HEK293 (cell line): ENCODE measurements at regions not wholly inside any gene's neighbourhood (a gene's known extent, or its start where the extent isn't known, plus 50 kb on each side); places are given as distances from the start of the nearest gene placed in this dataset.

Experiments used
- CTCF ChIA-PET: fragments of 350-600 bp; formaldehyde crosslinking; extraction: SDS; loops from one replicate; lab custom pipeline; 2021; ENCODE audit warnings: antibody characterized with exemption; lab: Yijun Ruan, JAX
- POLR2A ChIA-PET: fragments of 300-600 bp; formaldehyde crosslinking; extraction: SDS; loops from one replicate; lab custom pipeline; 2020; ENCODE audit warnings: antibody characterized with exemption, inconsistent platforms; lab: Yijun Ruan, JAX
- H3K27ac ChIP-seq: fragments of 200-500 bp; sonication (Bioruptor generic); 2 replicates; pipeline ENCODE4 v1.5.1; 2014; ENCODE audit warnings: low read depth, low read length, control low read depth, inconsistent platforms; ENCODE audit errors: extremely low read depth
- H3K36me3 ChIP-seq, 2 experiments: fragments of 200-500 bp in 1 of 2; sonication (Bioruptor generic) in 1 of 2; 1 replicate in 1 of 2; 2 replicates in 1 of 2; pipeline ENCODE4 v1.5.1; 2014 to 2017; ENCODE audit warnings: inconsistent platforms in 2 of 2, low read length in 2 of 2; ENCODE audit not compliant: control insufficient read depth in 2 of 2, insufficient read depth in 1 of 2
- H3K4me1 ChIP-seq: fragments of 200-500 bp; sonication (Bioruptor generic); 2 replicates; pipeline ENCODE4 v1.5.1; 2014; ENCODE audit warnings: mild to moderate bottlenecking, low read length, inconsistent platforms; ENCODE audit not compliant: control insufficient read depth, insufficient read depth
- H3K4me3 ChIP-seq: 2 replicates; pipeline ENCODE4 v1.5.1; 2011; ENCODE audit warnings: low read depth, mild to moderate bottlenecking, control low read depth, low read length, moderate library complexity
- H3K9me3 ChIP-seq: fragments of 200-500 bp; sonication (Bioruptor generic); 2 replicates; pipeline ENCODE4 v1.5.1; 2014; ENCODE audit warnings: low read depth, low read length, inconsistent platforms; ENCODE audit not compliant: control insufficient read depth, insufficient read depth
- ATF2 ChIP-seq: fragments of 450-650 bp; formaldehyde crosslinking; IDR thresholded peaks from 2 replicates; pipeline ENCODE4 v1.5.1; 2016; ENCODE audit warnings: missing biosample characterization, missing genetic modification characterization, low read depth
- HIC1 ChIP-seq: fragments of 450-650 bp; formaldehyde crosslinking; IDR thresholded peaks from 2 replicates; pipeline ENCODE4 v1.5.1; 2016; ENCODE audit warnings: missing biosample characterization, missing genetic modification characterization
- INSM2 ChIP-seq: fragments of 450-650 bp; formaldehyde crosslinking; IDR thresholded peaks from 2 replicates; pipeline ENCODE4 v1.5.1; 2016; ENCODE audit warnings: missing biosample characterization, missing genetic modification characterization
- PRDM4 ChIP-seq: fragments of 450-650 bp; formaldehyde crosslinking; IDR thresholded peaks from 2 replicates; pipeline ENCODE4 v1.5.1; 2017; ENCODE audit warnings: missing biosample characterization, missing genetic modification characterization
- YY2 ChIP-seq: fragments of 450-650 bp; formaldehyde crosslinking; IDR thresholded peaks from 2 replicates; pipeline ENCODE4 v1.5.1; 2016; ENCODE audit warnings: missing biosample characterization, missing genetic modification characterization
- ZBTB20 ChIP-seq: fragments of 450-650 bp; formaldehyde crosslinking; IDR thresholded peaks from 2 replicates; pipeline ENCODE4 v1.5.1; 2016; ENCODE audit warnings: missing biosample characterization, missing genetic modification characterization
- ZFP3 ChIP-seq: fragments of 450-650 bp; formaldehyde crosslinking; IDR thresholded peaks from 2 replicates; pipeline ENCODE4 v1.5.1; 2016; ENCODE audit warnings: low read depth, missing biosample characterization, missing genetic modification characterization
- ZFP37 ChIP-seq: fragments of 450-650 bp; formaldehyde crosslinking; IDR thresholded peaks from 2 replicates; pipeline ENCODE4 v1.5.1; 2016; ENCODE audit warnings: missing biosample characterization, missing genetic modification characterization
- ZIC2 ChIP-seq: fragments of 450-650 bp; formaldehyde crosslinking; IDR thresholded peaks from 2 replicates; pipeline ENCODE4 v1.5.1; 2016; ENCODE audit warnings: missing biosample characterization, missing genetic modification characterization
- ZNF132 ChIP-seq: fragments of 450-650 bp; formaldehyde crosslinking; IDR thresholded peaks from 2 replicates; pipeline ENCODE4 v1.5.1; 2017; ENCODE audit warnings: missing biosample characterization, missing genetic modification characterization, borderline replicate concordance
- ZNF266 ChIP-seq: fragments of 450-650 bp; formaldehyde crosslinking; IDR thresholded peaks from 2 replicates; pipeline ENCODE4 v1.5.1; 2016; ENCODE audit warnings: missing biosample characterization, missing genetic modification characterization, low read depth
- ZNF362 ChIP-seq: fragments of 450-650 bp; formaldehyde crosslinking; IDR thresholded peaks from 2 replicates; pipeline ENCODE4 v1.5.1; 2016; ENCODE audit warnings: missing biosample characterization, missing genetic modification characterization
- ZNF366 ChIP-seq: fragments of 450-650 bp; formaldehyde crosslinking; conservative IDR thresholded peaks from 2 replicates; pipeline ENCODE4 v1.5.1; 2016; ENCODE audit warnings: missing biosample characterization, missing genetic modification characterization
- ZNF488 ChIP-seq: fragments of 450-650 bp; formaldehyde crosslinking; IDR thresholded peaks from 2 replicates; pipeline ENCODE4 v1.5.1; 2016; ENCODE audit warnings: missing biosample characterization, missing genetic modification characterization
- ZNF529 ChIP-seq: fragments of 450-650 bp; formaldehyde crosslinking; IDR thresholded peaks from 2 replicates; pipeline ENCODE4 v1.5.1; 2017; ENCODE audit warnings: missing genetic modification characterization, missing biosample characterization; ENCODE audit not compliant: insufficient replicate concordance
- ZNF555 ChIP-seq: fragments of 450-650 bp; formaldehyde crosslinking; conservative IDR thresholded peaks from 2 replicates; pipeline ENCODE4 v1.5.1; 2017; ENCODE audit warnings: missing biosample characterization, mild to moderate bottlenecking, missing genetic modification characterization, inconsistent platforms
- ZNF626 ChIP-seq: fragments of 450-650 bp; sonication (Bioruptor Pico); formaldehyde crosslinking; IDR thresholded peaks from 2 replicates; pipeline ENCODE4 v1.5.1; 2018; ENCODE audit warnings: missing biosample characterization, missing genetic modification characterization, inconsistent platforms
- ZNF639 ChIP-seq: fragments of 450-650 bp; formaldehyde crosslinking; IDR thresholded peaks from 2 replicates; pipeline ENCODE4 v1.5.1; 2016; ENCODE audit warnings: missing biosample characterization, missing genetic modification characterization
- ZNF654 ChIP-seq: fragments of 450-650 bp; formaldehyde crosslinking; IDR thresholded peaks from 2 replicates; pipeline ENCODE4 v1.5.1; 2016; ENCODE audit warnings: low read depth, missing biosample characterization, missing genetic modification characterization
- ZXDB ChIP-seq: fragments of 450-650 bp; formaldehyde crosslinking; IDR thresholded peaks from 2 replicates; pipeline ENCODE4 v1.5.1; 2016; ENCODE audit warnings: missing biosample characterization, missing genetic modification characterization

- TF ChIP-seq ZNF488 (tag by site-specific recombination) (no peak), ZNF654 (tag by site-specific recombination) (no peak), ATF2 (tag by site-specific recombination) (no peak), ZNF366 (tag by site-specific recombination) (no peak)
These were observed 583.6 kb downstream of the FBXO15 start (continued) for GRCh38 chr18:73563901-73564472.

- POLR2A ChIA-PET, result no interaction called here
- Histone ChIP-seq H3K36me3 (no peaks in the 10 kb centered on the region), H3K4me1 (no peaks in the 10 kb centered on the region), H3K4me3 (no peak overlapping the region)
- CTCF ChIA-PET, result no interaction called here
- TF ChIP-seq INSM2 (tag by site-specific recombination) (no peak), ZIC2 (tag by site-specific recombination) (no peak), ZNF639 (no peak), ZNF362 (tag by site-specific recombination) (no peak), ZFP3 (tag by site-specific recombination) (no peak), ZXDB (tag by site-specific recombination) (no peak), ZBTB20 (tag by site-specific recombination) (no peak), ZNF132 (tag by site-specific recombination) (no peak), ZNF529 (tag by site-specific recombination) (no peak), PRDM4 (tag by site-specific recombination) (no peak), ZFP37 (no peak), HIC1 (tag by site-specific recombination) (no peak), ZNF555 (tag by site-specific recombination) (no peak), YY2 (no peak), ZNF266 (tag by site-specific recombination) (no peak), ZNF626 (no peak), ATF2 (tag by site-specific recombination) (no peak)
- TF ChIP-seq, all 188 proteins: peak for 0
- Histone ChIP-seq H3K27ac (no peak overlapping the region), H3K9me3 (no peaks in the 10 kb centered on the region)
These were observed 584.3 kb downstream of the FBXO15 start for GRCh38 chr18:73563345-73563744.
